Left renal pelvis (tissue), 4 donors: ENCODE measurements at regions not wholly inside any gene's neighbourhood (a gene's known extent, or its start where the extent isn't known, plus 50 kb on each side); places are given as distances from the start of the nearest gene placed in this dataset.
A peak's percentile ranks its signal among the peaks of the same experiment; 100 is the strongest.

Source experiments
- DNase-seq, 4 donors: peaks; one replicate each; pipeline ENCODE4 v3.0.0-alpha.2; 2013; ENCODE audit warnings: low read depth in 4 of 4, low spot score in 3 of 4

DNA sequence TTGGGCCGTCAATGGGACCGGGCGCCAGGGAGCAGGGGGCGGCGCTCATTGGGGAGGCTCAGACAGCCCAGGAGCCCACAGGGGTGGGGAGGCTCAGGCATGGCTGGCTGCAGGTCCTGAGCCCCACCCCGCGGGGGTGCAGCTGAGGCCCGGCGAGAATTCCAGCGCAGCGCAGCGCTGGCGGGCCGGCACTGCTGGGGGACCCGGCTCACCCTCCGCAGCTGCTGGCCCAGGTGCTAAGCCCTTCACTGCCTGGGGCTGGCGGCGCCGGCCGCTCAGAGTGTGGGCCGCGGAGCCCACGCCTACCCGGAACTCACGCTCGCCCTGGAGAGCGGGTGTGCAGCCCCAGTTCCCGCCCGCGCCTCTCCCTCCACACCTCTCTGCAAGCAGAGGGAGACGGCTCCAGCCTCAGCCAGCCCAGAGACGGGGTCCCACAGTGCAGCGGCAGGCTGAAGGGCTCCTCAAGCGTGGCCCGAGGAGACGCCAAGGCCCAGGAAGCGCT is 1227.4 kb downstream of the PCDH17 start:
- DNase-seq = no peak

DNA sequence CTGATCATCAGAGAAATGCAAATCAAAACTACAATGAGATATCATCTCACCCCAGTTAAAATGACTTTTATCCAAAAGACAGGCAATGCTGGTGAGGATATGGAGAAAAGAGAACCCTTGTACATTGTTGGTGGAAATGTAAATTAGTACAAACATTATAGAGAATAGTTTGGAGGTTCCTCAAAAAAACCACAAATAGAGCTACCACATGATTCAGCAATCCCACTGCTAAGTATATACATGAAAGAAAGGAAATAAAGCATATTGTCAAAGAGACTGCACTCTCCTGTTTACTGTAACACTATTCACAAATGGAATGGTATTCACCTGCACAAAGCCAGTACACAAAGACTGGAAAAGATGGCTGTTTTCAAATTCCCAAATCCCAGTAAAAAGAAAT is 1233.7 kb downstream of the PCDH17 start:
- no peak for DNase-seq

DNA sequence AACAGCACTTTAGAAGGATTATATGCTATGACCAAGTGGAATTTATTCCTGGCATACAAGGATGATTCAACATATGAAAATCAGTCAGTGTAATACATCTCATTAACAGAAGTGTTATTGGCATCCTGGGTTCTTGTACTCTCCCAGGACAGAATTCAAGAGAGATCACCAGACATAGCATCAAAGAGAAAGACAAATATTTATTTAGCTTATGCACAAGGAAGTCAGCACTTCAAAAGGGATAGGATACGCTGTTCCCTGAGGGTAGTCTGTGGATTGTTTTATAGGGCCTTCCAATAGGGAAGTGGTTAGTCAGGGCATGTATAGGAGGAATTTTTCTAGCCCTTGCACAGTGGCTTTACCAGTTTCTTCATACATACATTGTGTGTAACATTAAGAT is 1238.0 kb downstream of the PCDH17 start:
- DNase-seq = no peak

DNA sequence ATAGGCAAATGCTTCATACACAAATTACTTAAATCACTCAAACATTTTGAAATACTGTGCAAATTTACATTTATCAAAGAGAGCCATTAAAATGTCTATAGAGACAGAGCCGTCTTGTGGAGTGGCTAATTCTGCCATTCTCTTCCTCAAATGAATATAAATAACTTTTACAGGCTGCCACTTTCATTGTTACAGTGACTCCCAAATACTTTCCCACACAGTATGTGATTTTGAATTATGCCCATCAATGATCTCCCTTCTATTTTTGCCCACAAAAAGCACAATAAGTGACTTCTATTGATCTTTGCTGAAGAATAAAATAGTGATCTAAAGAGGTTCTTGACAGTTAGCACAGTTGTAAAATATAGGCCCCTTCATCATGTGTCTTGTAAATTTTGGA is 1244.9 kb downstream of the PCDH17 start:
- no peak for DNase-seq

DNA sequence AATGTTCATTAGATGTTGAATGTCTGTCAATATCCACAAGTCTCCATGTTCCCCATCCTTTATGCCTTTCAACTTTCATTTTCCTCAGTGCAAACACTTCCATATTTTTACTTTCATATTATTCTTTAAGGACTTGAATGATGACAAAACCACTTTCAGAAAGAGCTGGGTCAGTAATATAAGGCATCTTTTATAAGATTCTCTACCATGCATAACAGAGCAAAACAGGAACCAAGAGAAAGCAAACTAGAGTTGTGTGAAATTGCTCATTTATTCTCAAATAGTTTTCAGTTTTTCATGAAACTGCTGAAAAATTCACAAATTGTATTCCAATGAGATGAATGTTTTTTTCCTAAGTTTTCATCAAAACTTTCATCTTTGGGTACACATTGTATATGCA is 1247.6 kb downstream of the PCDH17 start:
- no peak for DNase-seq

DNA sequence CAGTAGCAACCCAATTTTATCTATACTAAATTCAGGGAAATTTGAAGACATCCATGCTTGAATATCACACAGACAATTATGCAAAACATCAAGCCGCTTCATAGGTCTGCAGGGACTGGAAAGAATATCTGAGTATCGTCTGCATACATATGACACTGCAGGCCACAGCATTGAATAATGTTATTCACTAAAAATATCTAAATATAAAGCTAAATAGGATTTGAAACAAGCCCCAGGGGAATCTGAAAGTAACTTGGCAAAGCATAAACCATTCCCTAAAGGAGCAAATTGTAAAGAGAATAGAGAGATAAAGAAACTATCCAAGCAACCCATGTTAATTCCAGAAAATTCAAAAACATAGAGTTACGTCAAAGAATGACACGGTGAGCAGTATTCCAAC is 1251.0 kb downstream of the PCDH17 start:
- DNase-seq = no peak

DNA sequence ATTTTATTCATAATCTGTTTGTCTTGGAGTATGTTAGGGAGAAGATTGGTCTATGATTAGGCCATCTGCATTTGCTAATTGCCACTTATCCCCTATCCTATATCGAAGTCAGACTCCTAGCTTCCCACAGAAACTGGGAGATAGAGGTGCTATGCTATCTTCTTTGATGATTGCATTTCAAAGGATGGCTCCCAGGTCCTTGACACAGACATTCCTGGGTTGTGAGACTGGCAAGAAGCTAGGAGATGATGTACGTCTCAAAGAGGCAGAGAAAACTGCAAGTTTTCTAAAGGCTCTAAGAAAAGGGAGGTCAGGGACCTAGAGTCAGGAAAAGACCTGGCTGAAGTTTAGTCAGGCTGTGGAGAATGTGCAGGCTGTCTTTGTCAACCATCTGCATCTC is 1251.9 kb downstream of the PCDH17 start:
- no peak for DNase-seq

DNA sequence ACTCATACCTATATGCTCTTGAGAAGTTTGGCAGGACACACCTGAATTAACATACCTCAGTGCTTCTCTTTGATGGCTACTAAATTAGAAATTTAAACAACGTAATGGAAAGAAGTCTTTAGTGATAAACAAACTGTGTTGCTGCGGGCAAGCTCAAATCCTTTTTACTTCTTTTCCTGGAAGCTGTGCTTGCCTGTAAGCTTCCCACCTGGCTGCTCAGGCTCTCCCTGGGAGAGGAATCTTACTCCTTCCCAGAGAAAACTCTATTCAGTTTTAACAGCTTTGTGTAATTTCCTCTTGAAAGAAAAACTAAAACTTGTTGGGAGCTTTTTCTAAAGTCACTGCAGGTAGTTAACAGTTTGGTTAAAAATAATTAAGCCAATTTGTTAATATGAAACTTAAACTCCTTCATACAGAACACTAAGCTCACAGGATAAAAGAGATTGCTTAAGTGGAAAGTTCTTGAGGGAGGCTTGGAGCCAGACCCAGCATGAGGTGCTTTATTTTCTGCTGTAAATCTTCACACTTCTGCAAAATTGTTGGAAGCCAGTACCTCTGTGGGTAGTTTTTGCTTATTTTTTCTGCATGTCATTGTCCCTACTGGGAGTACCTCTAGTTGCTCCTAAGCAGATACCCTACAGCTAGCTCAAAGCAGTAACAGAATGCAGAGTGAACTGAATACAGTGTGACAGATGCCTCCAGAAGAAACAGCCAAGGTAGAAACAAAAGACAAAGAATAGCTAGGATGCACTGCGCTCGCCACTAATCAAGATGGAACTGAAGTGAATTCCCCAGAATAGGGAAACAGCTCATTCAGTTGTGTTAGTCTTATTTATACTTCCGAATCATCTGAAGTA is 1253.0 kb downstream of the PCDH17 start:
- DNase-seq = no peak

DNA sequence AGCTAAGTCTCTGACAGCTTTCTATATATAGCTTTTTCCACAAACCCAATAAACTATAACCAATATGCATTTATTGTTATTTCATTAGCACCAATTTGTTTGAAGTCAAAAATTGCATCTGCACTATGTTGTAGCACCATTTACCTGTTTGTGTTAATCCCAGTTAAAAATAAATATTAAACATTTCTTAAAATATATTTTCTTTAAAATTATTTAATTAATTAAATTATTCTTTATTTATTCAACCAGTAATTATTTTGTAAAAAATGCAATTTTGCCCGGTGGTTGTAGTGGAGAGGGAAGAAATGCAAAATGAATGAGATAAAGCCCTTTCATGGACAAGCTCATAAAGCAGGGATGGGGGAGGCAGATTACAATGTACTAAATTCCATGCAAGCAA is 1257.9 kb downstream of the PCDH17 start:
- no peak for DNase-seq

DNA sequence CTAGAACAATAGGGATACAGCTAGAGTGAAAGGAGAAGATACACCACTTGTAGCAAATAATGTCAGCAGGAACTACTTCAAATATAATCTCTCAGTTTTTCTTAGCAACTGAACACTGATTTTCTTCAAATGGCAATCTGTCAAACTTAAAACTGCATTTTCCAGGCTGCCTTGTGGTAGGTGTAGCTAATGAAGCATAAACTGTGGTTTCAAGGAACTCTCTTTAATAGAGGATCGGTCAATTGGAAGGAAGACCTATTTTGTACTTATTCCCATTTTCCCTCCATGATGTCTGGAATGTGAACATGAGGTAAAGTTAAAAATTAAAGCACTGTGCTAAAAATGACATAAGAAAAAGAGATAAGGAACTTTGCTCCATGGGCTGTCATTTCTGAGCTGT is 1261.9 kb downstream of the PCDH17 start:
- no peak for DNase-seq

DNA sequence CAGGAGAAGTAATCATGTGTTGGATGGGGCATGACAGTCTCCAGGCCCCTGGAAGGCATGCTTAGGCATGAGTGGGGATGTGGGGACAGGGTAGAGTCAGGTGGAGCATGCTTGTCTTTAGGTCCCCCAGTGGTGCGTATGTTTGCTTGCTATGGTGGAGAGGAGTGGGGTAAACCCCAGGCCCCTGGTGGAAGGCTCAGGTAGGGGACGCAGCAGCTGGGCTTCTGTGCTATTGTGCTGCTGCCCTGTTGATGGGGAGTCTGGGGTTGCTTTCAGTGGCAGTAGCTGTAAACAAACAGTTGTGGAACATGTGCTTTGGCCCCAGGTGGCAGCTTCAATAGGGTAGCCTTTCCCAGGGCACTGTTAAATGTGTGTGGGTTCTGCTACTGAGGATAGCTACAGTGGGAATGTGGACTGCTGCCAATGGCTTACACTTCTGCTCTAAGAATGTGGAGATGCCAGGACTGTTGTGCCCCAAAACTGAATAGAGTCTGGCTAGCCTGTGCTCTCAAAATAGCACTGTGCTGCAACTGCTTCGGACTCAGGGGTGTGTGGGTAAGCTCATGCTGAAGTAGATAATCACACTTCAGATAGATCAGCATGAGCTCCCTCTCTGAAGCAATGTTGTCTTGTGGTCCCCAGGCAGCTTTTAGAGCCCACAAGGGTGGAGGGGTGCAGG is 1257.3 kb downstream of the DIAPH3 start:
- DNase-seq = no peak

DNA sequence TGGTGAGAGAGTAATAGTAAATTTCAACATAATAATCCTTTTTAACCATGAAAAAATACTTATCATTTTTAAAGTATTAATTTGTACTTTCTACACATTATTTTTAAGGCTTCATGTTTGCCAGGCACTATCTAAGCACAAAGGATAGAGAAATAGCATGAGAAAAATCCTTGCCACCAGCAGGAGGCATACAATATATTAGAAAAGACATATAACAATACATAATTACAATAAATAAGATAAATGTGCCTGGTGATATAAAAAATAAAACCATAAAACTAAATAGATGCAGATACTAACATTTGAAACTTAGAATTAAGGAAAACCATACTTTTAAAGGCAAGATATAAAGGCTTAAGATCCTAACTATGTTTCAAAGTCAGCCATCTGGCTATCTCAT is 1256.4 kb downstream of the DIAPH3 start:
- DNase-seq = no peak

DNA sequence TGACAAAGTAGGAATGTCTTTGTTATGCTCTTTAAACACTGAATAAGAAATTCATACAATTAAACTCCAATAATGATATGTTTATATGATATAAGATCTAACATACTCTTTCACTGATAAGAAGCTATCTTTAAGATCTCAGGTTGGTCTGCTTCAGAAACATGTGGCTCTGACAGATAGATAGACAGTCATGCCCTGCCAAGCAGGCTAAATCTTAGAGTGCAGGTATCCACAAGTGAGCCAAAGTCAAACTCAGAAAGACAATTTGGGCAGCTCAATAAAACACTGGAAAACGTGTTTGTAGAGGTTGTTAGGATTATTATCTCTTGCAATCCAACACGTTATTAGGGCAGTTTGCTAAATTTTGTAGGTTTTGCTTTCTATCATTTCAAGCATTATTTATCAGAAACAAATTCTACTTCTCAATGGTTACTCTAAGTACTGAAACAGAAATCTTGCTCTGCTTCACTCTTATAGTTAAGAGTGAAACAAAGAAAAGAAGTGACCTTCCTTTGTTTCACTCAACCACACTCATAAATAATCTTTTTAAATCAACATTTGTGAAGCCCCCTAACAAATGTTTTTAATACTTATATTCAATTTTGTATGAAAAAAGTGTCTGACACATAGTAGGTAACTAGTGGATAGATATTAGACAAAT is 1255.6 kb downstream of the DIAPH3 start:
- no peak for DNase-seq

DNA sequence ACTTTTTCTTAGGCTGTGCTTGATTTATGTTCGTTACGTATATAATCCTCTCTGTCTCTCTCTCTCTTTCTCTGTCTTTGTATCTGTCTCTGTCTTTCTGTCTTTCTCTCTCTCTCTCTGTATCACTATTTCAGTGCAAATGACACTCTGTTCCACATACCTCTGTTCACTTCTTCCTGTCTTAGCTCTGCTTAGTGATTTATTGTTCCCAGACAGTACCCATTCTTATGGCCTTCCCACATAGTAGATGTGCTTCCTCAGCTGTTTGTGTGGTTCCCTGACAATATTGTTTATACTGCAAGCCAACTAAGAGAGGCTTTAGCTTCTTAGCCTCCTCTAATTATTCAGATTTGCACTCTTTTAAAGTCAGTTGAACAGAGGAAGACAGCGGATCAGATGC is 1244.2 kb downstream of the DIAPH3 start:
- peak in 3 of 4 donors; percentile 1 to 6 (median 1) for DNase-seq

DNA sequence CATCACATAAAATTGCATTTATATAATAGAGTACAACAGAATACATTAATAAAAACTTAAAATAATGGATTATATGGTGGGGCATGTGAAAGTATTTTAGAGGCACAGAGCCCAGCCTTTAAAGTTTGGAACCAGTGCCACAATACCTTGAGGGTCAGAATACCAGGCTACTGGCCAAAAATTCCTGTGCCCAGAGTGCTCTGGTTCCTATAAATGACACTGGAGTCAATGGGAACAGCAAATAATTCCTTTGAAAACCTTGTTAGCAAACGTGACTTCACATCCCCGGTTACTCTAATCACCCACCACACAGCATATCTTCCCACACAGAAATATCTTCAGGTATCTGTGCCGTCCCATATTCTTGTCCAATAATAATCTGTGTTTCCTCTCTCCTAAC is 1242.6 kb downstream of the DIAPH3 start:
- DNase-seq = no peak

DNA sequence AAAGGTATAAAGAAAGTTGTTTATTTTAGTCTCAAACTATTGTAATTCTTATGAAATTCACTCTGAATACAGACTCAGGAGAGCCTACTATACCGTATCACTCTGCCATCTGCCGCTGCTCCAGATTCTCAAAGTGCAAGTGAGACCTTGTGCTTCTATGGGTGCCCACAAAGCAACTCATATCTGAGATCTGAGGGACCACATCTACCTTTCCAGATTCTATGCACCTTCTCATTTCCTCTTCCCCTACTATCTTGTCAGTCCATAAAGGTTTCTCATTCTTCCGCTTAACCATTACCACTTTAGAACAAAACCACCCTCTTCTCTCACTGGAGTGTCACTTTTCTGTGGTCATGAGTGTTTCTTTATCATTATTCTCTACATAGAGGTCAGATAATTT is 1236.9 kb downstream of the DIAPH3 start:
- DNase-seq = no peak

DNA sequence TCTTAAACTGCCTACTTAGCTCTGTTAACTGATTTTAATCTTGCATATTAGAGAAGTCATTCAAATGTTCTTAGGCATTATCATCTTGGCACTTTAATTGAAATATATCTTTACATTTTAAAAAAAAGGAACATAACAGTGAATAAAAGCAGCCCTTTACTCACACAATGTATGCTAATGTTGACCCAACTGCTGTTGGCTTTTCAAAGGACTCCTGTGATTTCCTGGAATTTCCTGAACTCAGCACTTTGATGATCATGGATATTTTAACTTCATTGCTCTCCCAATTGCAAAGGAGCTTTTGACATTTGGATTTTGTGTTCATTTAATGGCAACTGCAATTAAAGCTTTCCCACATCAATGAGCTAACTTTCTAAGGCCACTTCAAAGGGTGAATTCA is 1230.3 kb downstream of the DIAPH3 start:
- no peak for DNase-seq

DNA sequence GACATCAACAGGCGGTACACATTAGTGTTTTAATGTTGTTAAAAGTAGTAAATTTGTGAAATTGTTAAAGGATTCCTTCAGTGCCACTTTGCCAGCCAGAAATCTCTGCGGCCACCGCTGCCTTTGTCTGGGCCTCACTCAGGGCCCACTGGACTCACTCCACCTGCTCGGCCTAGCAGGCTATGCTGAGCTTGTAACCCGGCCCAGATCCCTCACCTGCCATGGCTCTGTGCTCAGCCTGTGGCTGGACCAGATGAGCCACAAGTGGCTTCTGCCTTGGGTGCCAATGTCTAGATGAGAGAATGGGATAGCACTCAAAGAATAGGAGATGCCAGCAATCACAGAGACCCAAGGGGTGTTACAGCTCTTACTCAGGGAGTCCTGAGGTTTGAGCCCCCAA is 1228.0 kb downstream of the DIAPH3 start:
- no peak for DNase-seq

DNA sequence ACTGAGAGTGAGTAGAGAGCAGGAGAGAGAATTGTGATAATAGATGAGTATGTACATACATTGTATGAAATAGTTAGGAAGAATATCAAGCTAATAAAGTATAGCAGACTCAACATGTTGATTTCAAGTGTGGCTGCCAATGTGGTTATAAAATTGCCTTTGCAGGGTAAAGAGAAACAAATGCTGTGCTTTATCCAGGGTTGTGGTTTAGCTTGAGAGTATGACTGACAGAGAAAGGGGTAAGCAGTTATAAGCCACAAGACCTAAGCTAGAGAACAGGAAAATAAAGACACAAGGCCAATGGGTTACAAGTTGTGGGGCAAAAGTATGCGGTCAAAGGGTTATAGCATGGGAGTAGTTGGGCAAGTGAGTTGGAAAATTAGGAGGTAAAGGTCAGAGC is 1217.5 kb downstream of the DIAPH3 start:
- DNase-seq = no peak

DNA sequence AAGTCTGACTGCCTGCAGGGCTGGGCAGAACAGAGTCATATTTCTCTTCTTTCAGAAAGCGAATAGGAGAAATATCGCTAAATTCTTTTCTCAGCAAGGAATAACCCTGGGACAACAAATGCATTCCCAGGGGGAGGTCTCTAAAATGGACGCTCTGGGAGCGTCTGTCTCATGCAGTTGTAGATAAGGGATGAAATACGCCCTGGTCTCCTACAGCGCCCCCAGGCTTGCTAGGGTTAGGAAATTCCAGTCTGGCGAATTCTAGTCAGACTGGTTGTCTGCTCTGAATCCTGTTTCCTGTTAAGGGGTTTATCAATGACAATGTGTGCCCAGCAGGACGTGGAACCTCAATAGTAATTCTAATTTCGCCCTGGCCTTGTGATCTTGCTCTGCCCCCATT is 1214.1 kb downstream of the DIAPH3 start:
- DNase-seq = no peak

DNA sequence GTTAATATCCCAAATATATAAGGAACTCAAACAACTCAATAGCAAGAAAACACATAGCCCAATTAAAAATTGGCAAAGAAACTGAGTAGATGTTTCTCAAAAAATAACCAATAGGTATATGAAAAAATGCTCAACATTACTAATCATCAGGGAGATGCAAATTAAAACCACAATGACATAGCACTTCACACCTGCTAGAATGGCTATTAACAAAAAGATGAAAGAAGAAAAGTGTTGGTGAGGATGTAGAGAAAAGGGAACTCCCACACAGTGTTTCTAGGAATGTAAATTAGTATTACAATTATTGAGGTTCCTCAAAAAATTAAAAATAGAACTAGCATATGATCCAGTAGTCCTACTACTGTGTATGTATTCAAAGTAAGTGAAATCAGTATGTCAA is 1212.8 kb downstream of the DIAPH3 start:
- no peak for DNase-seq

DNA sequence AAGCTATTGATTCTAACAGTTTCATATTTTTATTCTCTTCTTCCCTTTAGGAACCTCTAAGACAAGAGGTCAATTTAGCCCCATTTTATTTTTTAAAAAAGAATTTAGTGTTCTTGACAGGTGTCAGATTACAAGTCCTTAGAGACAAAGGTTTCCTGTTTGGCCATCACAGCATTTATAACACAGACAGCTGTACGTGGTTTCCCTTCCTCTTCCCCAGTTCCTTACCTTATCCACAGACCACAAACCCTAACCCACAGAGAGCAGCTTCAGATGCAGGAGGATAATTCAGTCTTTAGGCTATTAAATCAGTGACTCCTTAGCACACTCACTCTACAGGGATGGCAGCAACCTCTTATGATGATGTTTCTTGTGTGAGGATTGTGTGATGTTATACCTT is 1210.1 kb downstream of the DIAPH3 start:
- DNase-seq = no peak
